Kidney epithelial cell (primary cell): ENCODE measurements at regions not wholly inside any gene's neighbourhood (a gene's known extent, or its start where the extent isn't known, plus 50 kb on each side); places are given as distances from the start of the nearest gene placed in this dataset.

Experiments used
- DNase-seq: peaks from one replicate; pipeline ENCODE4 v3.0.0-alpha.2; 2010; ENCODE audit warnings: low read depth
- H3K27me3 ChIP-seq: 2 replicates; pipeline ENCODE4 v1.6.0; 2011; ENCODE audit warnings: low read length; ENCODE audit not compliant: control insufficient read depth, insufficient read depth
- H3K36me3 ChIP-seq: 2 replicates; pipeline ENCODE4 v1.5.1; 2011; ENCODE audit warnings: low read length; ENCODE audit not compliant: control insufficient read depth, insufficient read depth
- H3K4me3 ChIP-seq: 2 replicates; pipeline ENCODE4 v1.5.1; 2011; ENCODE audit warnings: low read depth, mild to moderate bottlenecking, control low read depth, low read length
- TF ChIP-seq, protein P1 (sequence below): IDR thresholded peaks from 2 replicates; pipeline ENCODE4 v1.5.1; 2011; ENCODE audit warnings: mild to moderate bottlenecking, moderate library complexity, low read length, control low read depth, inconsistent platforms; ENCODE audit not compliant: insufficient read depth, poor library complexity, severe bottlenecking

GRCh38 chr4:116598980-116599789 is 486.2 kb downstream of the TRAM1L1 start:
- H3K27me3 ChIP-seq = no peaks in the 10 kb centered on the region
- no peak for DNase-seq
- no peak overlapping the region for H3K4me3 ChIP-seq
- TF ChIP-seq, protein P1, sequence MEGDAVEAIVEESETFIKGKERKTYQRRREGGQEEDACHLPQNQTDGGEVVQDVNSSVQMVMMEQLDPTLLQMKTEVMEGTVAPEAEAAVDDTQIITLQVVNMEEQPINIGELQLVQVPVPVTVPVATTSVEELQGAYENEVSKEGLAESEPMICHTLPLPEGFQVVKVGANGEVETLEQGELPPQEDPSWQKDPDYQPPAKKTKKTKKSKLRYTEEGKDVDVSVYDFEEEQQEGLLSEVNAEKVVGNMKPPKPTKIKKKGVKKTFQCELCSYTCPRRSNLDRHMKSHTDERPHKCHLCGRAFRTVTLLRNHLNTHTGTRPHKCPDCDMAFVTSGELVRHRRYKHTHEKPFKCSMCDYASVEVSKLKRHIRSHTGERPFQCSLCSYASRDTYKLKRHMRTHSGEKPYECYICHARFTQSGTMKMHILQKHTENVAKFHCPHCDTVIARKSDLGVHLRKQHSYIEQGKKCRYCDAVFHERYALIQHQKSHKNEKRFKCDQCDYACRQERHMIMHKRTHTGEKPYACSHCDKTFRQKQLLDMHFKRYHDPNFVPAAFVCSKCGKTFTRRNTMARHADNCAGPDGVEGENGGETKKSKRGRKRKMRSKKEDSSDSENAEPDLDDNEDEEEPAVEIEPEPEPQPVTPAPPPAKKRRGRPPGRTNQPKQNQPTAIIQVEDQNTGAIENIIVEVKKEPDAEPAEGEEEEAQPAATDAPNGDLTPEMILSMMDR = no peak
- H3K36me3 ChIP-seq = no peaks in the 10 kb centered on the region

- no peak overlapping the region for H3K4me3 ChIP-seq
- no peaks in the 10 kb centered on the region for H3K36me3 ChIP-seq
- no peaks in the 10 kb centered on the region for H3K27me3 ChIP-seq
- no peak for DNase-seq
- TF ChIP-seq, protein P1 = no peak
Measured at GRCh38 chr4:116598155-116598979, 487.0 kb downstream of the TRAM1L1 start.

GRCh38 chr4:116590648-116591047 is 494.7 kb downstream of the TRAM1L1 start:
- TF ChIP-seq, protein P1 = no peak
- Histone ChIP-seq H3K36me3 (no peaks in the 10 kb centered on the region), H3K4me3 (no peak overlapping the region), H3K27me3 (no peaks in the 10 kb centered on the region)
- DNase-seq = no peak

DNA sequence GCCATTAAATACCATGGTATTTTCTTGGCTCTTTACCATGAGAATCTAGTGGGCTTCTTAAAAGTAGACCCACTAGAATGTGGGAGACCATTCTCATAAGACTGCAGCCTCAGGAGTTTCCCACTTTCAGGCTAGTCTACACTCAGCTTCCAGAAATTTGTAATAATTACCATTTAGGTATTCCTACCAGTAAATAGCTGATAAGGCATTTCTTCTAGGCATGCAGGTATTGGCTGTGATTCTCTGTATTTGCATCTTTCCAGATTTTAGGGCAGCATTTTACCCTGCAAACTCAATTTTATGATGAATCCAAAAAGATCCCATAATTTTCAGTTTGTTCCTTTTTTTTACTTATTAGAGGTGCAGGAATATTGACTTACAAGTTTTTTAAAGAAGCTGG is 496.6 kb downstream of the TRAM1L1 start:
- Histone ChIP-seq H3K27me3 (no peaks in the 10 kb centered on the region), H3K4me3 (no peak overlapping the region), H3K36me3 (no peaks in the 10 kb centered on the region)
- TF ChIP-seq, protein P1 = no peak
- no peak for DNase-seq

DNA sequence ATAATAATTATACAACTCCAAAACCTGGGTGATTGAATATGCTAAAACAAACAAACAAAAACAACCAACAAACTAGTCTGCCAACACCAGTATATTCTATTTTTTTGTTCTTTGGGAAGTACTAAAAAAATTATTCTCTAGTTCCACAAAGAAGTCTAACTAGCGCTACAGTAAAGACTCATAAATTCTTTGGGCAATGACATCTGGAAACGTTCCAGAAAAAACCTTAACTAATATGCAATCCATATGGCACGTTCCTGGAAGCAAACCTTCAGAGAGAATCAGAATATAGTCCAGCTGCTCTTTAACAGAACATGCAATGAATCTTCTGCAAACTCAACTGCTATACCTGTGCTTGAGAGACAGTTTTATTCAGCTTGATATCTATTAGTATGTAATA is 500.1 kb downstream of the TRAM1L1 start:
- TF ChIP-seq, protein P1 = no peak
- no peaks in the 10 kb centered on the region for H3K36me3 ChIP-seq
- H3K4me3 ChIP-seq = no peak overlapping the region
- no peaks in the 10 kb centered on the region for H3K27me3 ChIP-seq
- DNase-seq = no peak
